Fibroblast of the conjunctiva (primary cell): ENCODE measurements at regions not wholly inside any gene's neighbourhood (a gene's known extent, or its start where the extent isn't known, plus 50 kb on each side); places are given as distances from the start of the nearest gene placed in this dataset.
A peak's percentile ranks its signal among the peaks of the same experiment; 100 is the strongest.
"Not testable (repeated sequence)": the region's sequence is repeated elsewhere in the genome, so short reads cannot be mapped to it uniquely, and the experiment has no call there.

Experiments used
- DNase-seq: peaks from one replicate; pipeline ENCODE4 v3.0.0-alpha.2; 2010; ENCODE audit warnings: low read depth

GRCh38 chr3:10703875-10704274 is 112.2 kb upstream of the SLC6A11 start:
- DNase-seq = no peak

- no peak for DNase-seq
These were observed 109.8 kb upstream of the SLC6A11 start for GRCh38 chr3:10706156-10706739.

DNA sequence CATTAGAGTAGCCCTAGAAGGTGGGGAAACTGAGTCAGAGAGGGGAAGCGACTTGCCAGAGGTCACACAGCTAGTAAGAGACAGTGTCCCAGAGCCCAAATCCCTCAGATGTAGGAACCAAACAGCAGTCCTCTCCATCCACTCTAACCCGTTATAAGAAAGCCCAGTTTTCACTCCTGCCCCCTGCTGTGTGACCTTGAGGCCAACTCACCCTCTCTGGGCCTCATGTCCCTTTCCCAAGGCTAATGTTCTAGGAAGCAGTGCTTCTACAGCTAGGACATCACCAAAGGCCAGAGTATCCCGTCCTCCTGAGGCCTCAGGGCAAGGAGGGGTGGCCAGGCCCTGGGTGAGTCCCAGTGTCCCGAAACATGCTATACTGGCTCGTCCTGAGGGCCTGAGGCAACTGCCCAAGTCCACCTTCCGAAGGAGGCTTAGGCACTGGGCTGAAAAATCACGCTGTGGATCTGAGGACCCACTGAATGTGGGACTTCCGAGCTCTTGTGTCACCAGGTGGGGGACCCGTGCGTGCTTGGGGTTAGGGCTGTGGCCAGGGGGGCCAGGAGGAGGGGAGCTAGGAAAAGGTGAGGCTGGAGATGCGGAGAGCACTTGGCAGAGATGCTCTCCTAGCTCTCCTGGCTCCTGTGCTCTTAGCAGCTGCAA is 109.2 kb upstream of the SLC6A11 start:
- DNase-seq = no peak

- DNase-seq = no peak
These were observed 108.4 kb upstream of the SLC6A11 start for GRCh38 chr3:10707400-10708215.

- no peak for DNase-seq
These were observed 107.7 kb upstream of the SLC6A11 start for GRCh38 chr3:10708216-10708893.

GRCh38 chr3:10709110-10709781 is 106.8 kb upstream of the SLC6A11 start:
- DNase-seq = no peak

DNA sequence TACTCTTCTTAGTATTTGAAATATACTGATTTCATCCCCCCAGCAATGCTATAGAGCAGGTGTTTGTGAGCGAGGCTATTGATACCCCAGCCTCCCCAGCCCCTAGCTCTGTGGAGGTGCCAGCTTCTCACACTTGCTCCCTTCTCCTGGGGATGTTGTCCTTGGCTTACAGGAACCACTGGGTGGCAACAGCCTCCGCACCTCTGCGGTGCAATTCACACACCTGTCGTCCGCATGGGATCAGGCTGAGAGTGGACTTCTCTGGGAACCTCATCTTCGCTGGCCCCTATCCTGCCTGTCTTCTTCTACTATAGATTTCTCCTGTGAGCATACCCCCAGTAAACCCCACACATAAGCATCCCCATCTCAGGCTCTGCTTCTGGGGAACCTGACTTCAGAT is 103.9 kb upstream of the SLC6A11 start:
- no peak for DNase-seq

DNA sequence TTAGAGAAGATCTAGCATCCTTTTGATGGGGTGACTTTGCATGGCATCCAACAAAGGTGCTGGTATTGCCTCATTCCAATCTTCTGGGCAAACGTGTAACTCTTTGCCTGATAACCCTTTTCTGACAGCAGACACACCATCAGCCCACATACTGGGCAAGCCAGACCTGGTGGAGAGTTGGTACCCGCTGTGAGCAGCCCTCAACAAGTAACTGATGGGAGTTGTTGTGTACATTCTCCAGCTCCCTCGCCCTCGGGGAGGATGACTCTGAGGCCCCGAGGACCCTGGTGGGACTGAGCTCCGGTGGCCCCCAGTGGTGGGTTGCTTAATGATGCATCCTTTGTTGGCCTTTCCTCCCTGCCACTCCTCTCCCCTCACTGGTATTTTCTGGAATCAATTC is 102.4 kb upstream of the SLC6A11 start:
- no peak for DNase-seq

GRCh38 chr3:10715886-10716285 is 100.1 kb upstream of the SLC6A11 start:
- DNase-seq = no peak

DNA sequence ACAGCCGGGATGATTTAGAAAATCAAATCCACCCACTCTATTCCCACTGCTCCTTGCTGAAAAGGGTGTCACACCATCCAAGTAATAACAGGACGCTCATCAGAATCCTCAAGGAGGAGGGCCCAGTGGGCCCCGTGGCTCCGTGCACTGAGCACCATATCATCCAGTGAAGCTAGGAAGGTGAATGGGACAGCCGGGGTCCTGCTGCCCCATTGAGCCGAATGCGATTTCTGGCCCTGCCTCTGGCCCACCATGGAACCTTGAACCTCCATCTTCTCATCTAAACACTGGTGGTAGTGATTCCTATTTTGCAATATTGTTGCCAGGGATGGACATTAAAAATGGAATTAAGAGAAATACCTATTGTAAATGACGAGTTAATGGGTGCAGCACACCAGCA is 99.1 kb upstream of the SLC6A11 start:
- no peak for DNase-seq

DNA sequence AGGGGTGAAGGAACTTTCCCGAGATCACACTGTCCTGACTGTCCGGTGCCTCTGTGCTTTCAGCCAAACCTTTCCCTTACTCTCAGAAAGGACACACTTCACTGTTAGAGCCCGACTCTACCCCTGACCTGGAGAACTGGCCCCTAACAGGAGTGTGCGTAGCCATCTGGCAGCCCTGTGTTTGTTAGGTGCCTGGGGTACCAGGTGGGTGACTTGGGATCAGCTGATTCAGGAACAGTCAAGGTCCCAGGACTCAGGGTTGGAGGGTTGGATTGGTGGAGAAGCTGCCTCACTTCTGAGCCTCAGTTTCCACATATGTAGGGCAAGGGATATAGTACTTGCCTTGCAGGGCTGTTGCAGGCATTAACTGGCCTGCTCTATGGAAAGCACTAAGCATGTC is 98.3 kb upstream of the SLC6A11 start:
- no peak for DNase-seq

DNA sequence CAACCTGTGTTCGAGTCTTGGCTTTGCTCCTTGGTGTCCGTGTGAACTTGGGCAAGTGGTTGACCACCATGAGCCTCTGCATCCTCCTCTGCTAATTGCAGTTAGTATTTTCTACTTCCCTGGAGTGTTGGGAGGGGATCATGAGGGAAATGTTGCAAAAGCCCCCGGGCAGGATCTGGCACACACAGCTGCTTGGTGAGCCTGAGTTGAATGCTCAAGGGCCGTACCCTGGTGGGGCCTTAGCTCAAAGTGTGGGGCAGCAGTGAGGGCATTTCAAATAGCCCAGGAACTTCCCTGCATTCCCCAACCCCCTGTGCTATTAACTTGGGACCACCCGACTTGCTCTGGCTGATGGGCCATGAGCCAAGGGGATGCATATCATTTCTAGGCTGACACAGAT is 94.9 kb upstream of the SLC6A11 start:
- no peak for DNase-seq

- no peak for DNase-seq
These were observed 93.1 kb upstream of the SLC6A11 start for GRCh38 chr3:10722911-10723310.

GRCh38 chr3:10723991-10724390 is 92.0 kb upstream of the SLC6A11 start:
- no peak for DNase-seq

- DNase-seq = peak; percentile 10
These were observed 91.0 kb upstream of the SLC6A11 start for GRCh38 chr3:10725067-10725466.

GRCh38 chr3:10725846-10726245 is 90.2 kb upstream of the SLC6A11 start:
- DNase-seq = no peak

DNA sequence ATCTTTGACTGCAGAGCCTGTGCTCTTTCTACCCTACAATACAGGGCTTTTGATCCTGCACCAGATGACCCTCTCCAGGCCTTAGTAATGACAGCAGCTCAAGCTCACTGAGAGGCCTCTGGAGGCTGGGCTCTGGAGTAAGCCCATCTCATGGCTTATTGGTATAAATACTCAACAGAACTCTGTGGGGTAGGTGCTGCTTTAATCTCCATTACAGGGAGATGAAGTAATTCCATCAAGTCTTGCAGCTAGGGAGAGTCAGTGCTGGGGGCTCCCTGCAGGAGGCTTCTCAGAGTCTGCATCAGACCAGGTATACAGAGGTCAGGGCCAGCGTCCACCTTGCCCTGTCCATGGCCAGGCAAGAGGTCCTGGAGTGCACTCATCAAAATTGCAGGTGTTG is 89.2 kb upstream of the SLC6A11 start:
- no peak for DNase-seq

DNA sequence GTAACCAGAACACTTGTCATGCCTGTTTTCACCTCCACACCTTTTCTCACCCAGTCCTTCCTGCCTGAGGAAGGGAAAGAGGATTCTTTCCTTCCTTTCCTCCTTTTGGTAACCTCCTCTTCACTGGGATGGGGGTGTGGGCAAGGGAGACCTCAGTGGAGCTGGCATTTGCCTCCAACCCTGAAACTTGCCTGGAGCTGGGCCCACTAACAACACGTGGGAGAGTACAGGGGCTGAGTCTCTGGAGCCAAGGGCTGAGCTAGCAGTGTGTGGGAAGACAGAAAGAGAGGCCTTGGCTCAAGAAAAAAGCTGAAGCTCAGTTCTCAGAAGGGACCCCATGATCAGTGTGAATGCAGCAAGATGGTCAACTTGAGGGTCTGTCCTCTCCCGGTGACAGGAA is 86.6 kb upstream of the SLC6A11 start:
- DNase-seq = no peak

GRCh38 chr3:10732292-10732691 is 83.7 kb upstream of the SLC6A11 start:
- no peak for DNase-seq

DNA sequence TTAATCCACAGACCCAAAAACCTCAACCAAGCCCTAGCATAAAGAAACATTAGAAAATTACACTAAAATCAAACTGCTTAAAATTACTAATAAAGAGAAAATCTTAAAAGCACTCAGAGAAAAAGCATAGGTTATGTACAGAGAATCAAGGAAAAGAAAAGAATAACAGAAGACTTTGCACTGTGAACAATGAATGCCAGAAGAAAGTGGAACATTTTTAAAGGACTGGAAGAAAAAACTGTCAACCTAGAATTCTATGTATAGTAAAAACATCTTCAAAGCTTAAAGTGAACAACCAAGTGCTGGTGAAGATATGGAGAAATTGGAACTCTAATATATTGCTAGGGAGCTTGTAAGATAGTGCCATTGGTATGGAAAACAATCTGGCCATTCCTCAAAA is 82.7 kb upstream of the SLC6A11 start:
- no peak for DNase-seq

DNA sequence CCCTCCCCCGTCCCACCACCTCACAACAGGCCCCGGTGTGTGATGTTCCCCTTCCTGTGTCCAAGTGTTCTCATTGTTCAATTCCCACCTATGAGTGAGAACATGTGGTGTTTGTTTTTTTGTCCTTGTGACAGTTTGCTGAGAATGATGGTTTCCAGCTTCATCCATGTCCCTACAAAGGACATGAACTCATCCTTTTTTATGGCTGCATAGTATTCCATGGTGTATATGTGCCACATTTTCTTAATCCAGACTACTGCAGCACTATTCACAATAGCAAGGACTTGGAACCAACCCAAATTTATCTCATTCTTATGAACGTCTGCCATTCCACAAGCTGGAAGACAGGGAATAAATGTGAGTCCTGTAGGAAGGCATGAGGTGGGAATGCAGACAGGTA is 79.6 kb upstream of the SLC6A11 start:
- not testable (repeated sequence) for DNase-seq

GRCh38 chr3:10737785-10738184 is 78.2 kb upstream of the SLC6A11 start:
- DNase-seq = no peak
